Gastroesophageal sphincter (tissue), 3 donors: ENCODE measurements at regions not wholly inside any gene's neighbourhood (a gene's known extent, or its start where the extent isn't known, plus 50 kb on each side); places are given as distances from the start of the nearest gene placed in this dataset.

ENCODE experiments used
- POLR2A ChIP-seq, 2 donors: fragments of 450-650 bp; IDR thresholded peaks; one replicate each; pipeline ENCODE4 v1.6.1; 2017; ENCODE audit warnings: antibody characterized with exemption in 2 of 2, mild to moderate bottlenecking in 2 of 2, moderate library complexity in 1 of 2
- TF ChIP-seq, protein P1 (sequence below), 4 experiments: fragments of 200-600 bp in 2 of 4; fragments of 450-650 bp in 2 of 4; sonication (generic) in 1 of 4; IDR thresholded peaks; one replicate each; pipeline ENCODE4 v1.5.1; 2017 to 2019; ENCODE audit warnings: antibody characterized with exemption in 4 of 4, mild to moderate bottlenecking in 2 of 4, moderate library complexity in 2 of 4

GRCh38 chr5:51944500-51945125 is 561.4 kb downstream of the ISL1 start:
- TF ChIP-seq, protein P1, sequence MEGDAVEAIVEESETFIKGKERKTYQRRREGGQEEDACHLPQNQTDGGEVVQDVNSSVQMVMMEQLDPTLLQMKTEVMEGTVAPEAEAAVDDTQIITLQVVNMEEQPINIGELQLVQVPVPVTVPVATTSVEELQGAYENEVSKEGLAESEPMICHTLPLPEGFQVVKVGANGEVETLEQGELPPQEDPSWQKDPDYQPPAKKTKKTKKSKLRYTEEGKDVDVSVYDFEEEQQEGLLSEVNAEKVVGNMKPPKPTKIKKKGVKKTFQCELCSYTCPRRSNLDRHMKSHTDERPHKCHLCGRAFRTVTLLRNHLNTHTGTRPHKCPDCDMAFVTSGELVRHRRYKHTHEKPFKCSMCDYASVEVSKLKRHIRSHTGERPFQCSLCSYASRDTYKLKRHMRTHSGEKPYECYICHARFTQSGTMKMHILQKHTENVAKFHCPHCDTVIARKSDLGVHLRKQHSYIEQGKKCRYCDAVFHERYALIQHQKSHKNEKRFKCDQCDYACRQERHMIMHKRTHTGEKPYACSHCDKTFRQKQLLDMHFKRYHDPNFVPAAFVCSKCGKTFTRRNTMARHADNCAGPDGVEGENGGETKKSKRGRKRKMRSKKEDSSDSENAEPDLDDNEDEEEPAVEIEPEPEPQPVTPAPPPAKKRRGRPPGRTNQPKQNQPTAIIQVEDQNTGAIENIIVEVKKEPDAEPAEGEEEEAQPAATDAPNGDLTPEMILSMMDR (IDR thresholded peaks at IDR 0.05) = no peak
- no peak for TF ChIP-seq POLR2A (IDR thresholded peaks at IDR 0.05)
